Lung (tissue), 11 donors: ENCODE measurements at regions not wholly inside any gene's neighbourhood (a gene's known extent, or its start where the extent isn't known, plus 50 kb on each side); places are given as distances from the start of the nearest gene placed in this dataset.

ENCODE experiments used
- ATAC-seq: fragments of 200-7000 bp; cut with Tn5 transposase; one replicate; pipeline ENCODE4 v1.9.1; 2020; ENCODE audit warnings: moderate number of reproducible peaks; ENCODE audit not compliant: insufficient read depth, low FRiP score
- DNase-seq, 3 donors: peaks; one replicate each; pipeline ENCODE4 v3.0.0-alpha.2; 2013 to 2017
- H3K27ac ChIP-seq, 2 donors: one replicate each; pipeline ENCODE4 v1.5.1; 2013; ENCODE audit warnings: mild to moderate bottlenecking in 2 of 2, moderate library complexity in 2 of 2, control low read depth in 1 of 2, inconsistent platforms in 1 of 2, low read depth in 1 of 2, low read length in 1 of 2
- H3K27me3 ChIP-seq, 3 donors: one replicate each; pipeline ENCODE4 v1.5.1; 2013; ENCODE audit warnings: low read length in 2 of 3; ENCODE audit not compliant: control insufficient read depth in 3 of 3, insufficient read depth in 3 of 3
- H3K36me3 ChIP-seq, 4 donors: one replicate each; pipeline ENCODE4 v1.5.1; 2013; ENCODE audit warnings: low read length in 4 of 4, mild to moderate bottlenecking in 1 of 4, moderate library complexity in 1 of 4; ENCODE audit not compliant: control insufficient read depth in 4 of 4, insufficient read depth in 4 of 4
- H3K4me1 ChIP-seq, 5 donors: one replicate each; pipeline ENCODE4 v1.5.1; 2013; ENCODE audit warnings: low read length in 5 of 5, mild to moderate bottlenecking in 2 of 5, moderate library complexity in 1 of 5; ENCODE audit not compliant: control insufficient read depth in 5 of 5, insufficient read depth in 5 of 5
- H3K4me3 ChIP-seq: one replicate; pipeline ENCODE4 v1.5.1; 2013; ENCODE audit warnings: mild to moderate bottlenecking, control low read depth, moderate library complexity
- H3K9ac ChIP-seq, 2 donors: one replicate each; pipeline ENCODE4 v1.5.1; 2013; ENCODE audit warnings: low read length in 2 of 2, control low read depth in 1 of 2; ENCODE audit not compliant: insufficient read depth in 1 of 2
- H3K9me3 ChIP-seq, 4 donors: one replicate each; pipeline ENCODE4 v1.5.1; 2013; ENCODE audit warnings: low read length in 3 of 4, mild to moderate bottlenecking in 1 of 4, moderate library complexity in 1 of 4; ENCODE audit not compliant: control insufficient read depth in 4 of 4, insufficient read depth in 3 of 4
- CTCF ChIP-seq: IDR thresholded peaks from 2 replicates; pipeline ENCODE4 v1.5.1; 2012; ENCODE audit warnings: mild to moderate bottlenecking; ENCODE audit errors: control extremely low read depth, extremely low read depth
- WGBS, 2 donors: extraction: QIAGEN DNeasy Blood & Tissue Kit; methylation state at CpG; one replicate each; pipeline ENCODE4 v1.1.7; 2013; 5-methylcytosine and 5-hydroxymethylcytosine counted together
- donor health status: control.
- donor health status: control.
- donor health status: Bipolar disorder and iron deficiency.
- donor health status: healthy.
- donor health status: DM: yes; HTN: yes; CAD: no.

DNA sequence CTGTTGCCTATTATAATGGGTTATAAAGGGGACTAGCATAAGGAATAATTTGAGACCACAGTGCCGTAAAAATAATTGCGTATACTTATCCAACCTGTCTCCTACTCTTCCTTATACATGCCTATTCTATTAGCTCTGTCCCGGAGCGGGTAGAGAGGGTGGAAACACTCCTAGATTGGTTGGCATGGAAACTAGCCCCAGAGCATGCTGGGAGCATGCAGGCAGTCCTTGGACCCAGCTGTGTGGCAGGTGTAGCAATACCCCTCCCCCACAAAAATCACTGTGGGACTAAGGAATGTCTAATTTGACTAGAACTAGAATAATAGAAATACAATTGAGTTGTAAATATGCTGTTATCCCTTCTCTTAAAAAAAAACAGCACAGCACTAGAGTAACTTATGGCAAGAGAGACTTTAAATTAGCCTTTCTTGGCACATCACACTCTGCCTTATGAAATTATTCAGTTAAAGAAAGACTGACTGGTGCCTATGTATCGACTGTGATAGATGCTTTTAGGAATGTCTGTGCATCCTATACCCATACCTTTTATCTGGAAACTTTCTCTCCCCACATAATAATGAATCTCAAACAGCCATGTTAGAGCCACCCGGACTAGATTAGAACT is 244.0 kb upstream of the DAAM1 start:
- H3K27ac ChIP-seq: no peak overlapping the region
- DNase-seq (peak in 2 of 3 donors; percentile 32 to 38), ATAC-seq (no peak)
- no peak for TF ChIP-seq CTCF
- 70 to 86% methylated on average over 6 of the region's 6 CpGs for WGBS, 2 donors
- H3K4me3 ChIP-seq: no peak overlapping the region
- peaks cover 0 to 5% (median 0%) of the 10 kb centered on the region in 4 donors for H3K9me3 ChIP-seq
- no peak overlapping the region for H3K9ac ChIP-seq
- no peaks in the 10 kb centered on the region for H3K36me3 ChIP-seq
- no peaks in the 10 kb centered on the region for H3K27me3 ChIP-seq
- H3K4me1 ChIP-seq: peaks cover 0 to 27% (median 7%) of the 10 kb centered on the region in 5 donors

- Histone ChIP-seq H3K4me3 (no peak overlapping the region), H3K27me3 (no peaks in the 10 kb centered on the region), H3K36me3 (no peaks in the 10 kb centered on the region), H3K4me1 (peaks cover 0 to 27% (median 7%) of the 10 kb centered on the region in 5 donors), H3K9me3 (peaks cover 0 to under 1% (median 0%) of the 10 kb centered on the region in 4 donors), H3K27ac (no peak overlapping the region), H3K9ac (no peak overlapping the region)
- 62 to 77% methylated on average over 2 of the region's 2 CpGs for WGBS, 2 donors
- TF ChIP-seq CTCF: no peak
- no peak for ATAC-seq
- no peak for DNase-seq
These were observed 243.5 kb upstream of the DAAM1 start for GRCh38 chr14:58944968-58945356.

DNA sequence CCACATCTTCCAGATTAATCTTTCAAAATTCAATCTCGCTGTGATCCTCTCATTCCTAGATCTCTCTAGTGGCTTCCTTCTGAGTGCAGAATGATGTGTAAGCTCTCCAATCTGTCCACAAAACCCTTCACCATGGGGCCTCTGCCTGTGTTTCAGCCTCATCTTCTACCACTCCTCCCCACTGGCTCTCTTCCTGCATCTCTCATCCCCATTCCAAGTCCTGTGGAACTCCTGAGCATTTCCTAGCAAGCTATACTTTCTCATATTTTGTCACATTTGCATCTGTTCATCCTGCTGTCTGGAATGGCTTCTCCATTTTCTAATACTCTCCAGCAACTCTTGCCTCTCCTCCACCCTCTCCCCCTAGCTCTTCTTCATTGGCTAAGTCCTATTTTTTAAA is 242.0 kb upstream of the DAAM1 start:
- ATAC-seq (no peak), DNase-seq (no peak)
- Histone ChIP-seq H3K4me1 (peaks cover 0 to 27% (median 7%) of the 10 kb centered on the region in 5 donors), H3K27ac (no peak overlapping the region), H3K36me3 (no peaks in the 10 kb centered on the region), H3K9ac (no peak overlapping the region), H3K4me3 (no peak overlapping the region), H3K27me3 (no peaks in the 10 kb centered on the region), H3K9me3 (no peaks in the 10 kb centered on the region)
- no peak for TF ChIP-seq CTCF
- 85 to 96% methylated on average over 1 of the region's 1 CpG for WGBS, 2 donors

GRCh38 chr14:58947156-58947555 is 241.3 kb upstream of the DAAM1 start:
- WGBS, 2 donors: 78 to 81% methylated on average over 4 of the region's 4 CpGs
- no peak for TF ChIP-seq CTCF
- H3K36me3 ChIP-seq: no peaks in the 10 kb centered on the region
- H3K9ac ChIP-seq: no peak overlapping the region
- no peaks in the 10 kb centered on the region for H3K9me3 ChIP-seq
- H3K4me1 ChIP-seq: peaks cover 0 to 20% (median 0%) of the 10 kb centered on the region in 5 donors
- DNase-seq (no peak), ATAC-seq (no peak)
- H3K4me3 ChIP-seq: no peak overlapping the region
- H3K27ac ChIP-seq: no peak overlapping the region
- no peaks in the 10 kb centered on the region for H3K27me3 ChIP-seq
